ENCODE measurements at regions not wholly inside any gene's neighbourhood (a gene's known extent, or its start where the extent isn't known, plus 50 kb on each side); places are given as distances from the start of the nearest gene placed in this dataset.

DNA sequence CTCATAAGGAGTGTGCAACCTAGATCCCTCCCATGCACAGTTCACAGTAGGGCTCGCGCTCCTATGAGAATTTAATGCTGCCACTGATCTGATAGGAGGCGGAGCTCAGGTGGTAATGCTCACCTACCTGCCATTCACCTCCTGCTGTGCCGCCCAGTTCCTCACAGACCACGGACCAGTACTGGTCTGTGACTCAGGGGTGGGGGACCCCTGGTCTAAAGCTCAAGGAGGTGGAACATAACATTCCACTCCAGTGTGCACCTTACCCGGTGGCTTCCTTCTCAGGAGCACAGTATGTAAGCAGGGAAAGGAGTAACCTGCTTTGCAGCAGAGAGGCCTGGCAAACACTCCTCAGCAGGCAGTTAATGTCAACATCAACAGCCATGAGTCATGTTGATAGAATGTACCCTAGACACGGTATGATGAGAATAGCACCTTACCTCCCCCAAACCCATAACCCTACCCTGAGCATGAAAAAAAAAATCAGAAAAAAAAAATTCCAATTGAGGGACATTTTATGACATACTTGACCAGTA is 273.5 kb downstream of the FGFR2 start:
- Histone ChIP-seq H3K36me3 (replicated peaks in 1 of 2; ENCODE audit: control insufficient read depth in 1 of 2, insufficient read depth in 2 of 2, low read length in 1 of 2) (no peaks in the 10 kb centered on the region), H3K27ac (ENCODE audit: low read depth in 2 of 2, low read length in 1 of 2) (no peak overlapping the region), H3K4me1 (ENCODE audit: control insufficient read depth in 1 of 2, insufficient read depth in 2 of 2, low read depth in 1 of 2, low read length in 1 of 2) (no peaks in the 10 kb centered on the region), H3K9me3 (no peaks in the 10 kb centered on the region), H3F3A (replicated peaks; ENCODE audit: insufficient read depth) (no peaks in the 10 kb centered on the region), H3K79me2 (ENCODE audit: insufficient read depth) (no peaks in the 10 kb centered on the region), H3K4me2 (no peak overlapping the region), H2AFZ (ENCODE audit: low read depth) (no peak overlapping the region), H3K9ac (no peak overlapping the region), H3K9me2 (no peaks in the 10 kb centered on the region), H3K27me3 (ENCODE audit: insufficient read depth) (no peaks in the 10 kb centered on the region), H3K4me3 (ENCODE audit: low read depth in 2 of 2, low read length in 1 of 2) (no peak overlapping the region), H4K20me1 (ENCODE audit: insufficient read depth) (no peaks in the 10 kb centered on the region)
- CTCF ChIA-PET, result no interaction called here
- 42% methylated on average over 6 of the region's 7 CpGs for WGBS (ENCODE audit: low lambda C conversion rate)
- DNase-seq, result no peak
- TF ChIP-seq GABPA (IDR thresholded peaks at IDR 0.05; ENCODE audit: low read depth), result no peak
- TF ChIP-seq TAF1 (IDR thresholded peaks at IDR 0.05; ENCODE audit: borderline replicate concordance, low read depth, low read length), result no peak
- TF ChIP-seq FOXJ3 (CRISPR knock-in tag; IDR thresholded peaks at IDR 0.05), result no peak
- TF ChIP-seq RCOR1 (IDR thresholded peaks at IDR 0.05; ENCODE audit: low read length), result no peak
- no peak for TF ChIP-seq POLR2AphosphoS5 (IDR thresholded peaks at IDR 0.05; ENCODE audit: low read depth, low read length)
- TF ChIP-seq FOXM1 (IDR thresholded peaks at IDR 0.05; ENCODE audit: low read depth), result no peak
- TF ChIP-seq, protein P1, sequence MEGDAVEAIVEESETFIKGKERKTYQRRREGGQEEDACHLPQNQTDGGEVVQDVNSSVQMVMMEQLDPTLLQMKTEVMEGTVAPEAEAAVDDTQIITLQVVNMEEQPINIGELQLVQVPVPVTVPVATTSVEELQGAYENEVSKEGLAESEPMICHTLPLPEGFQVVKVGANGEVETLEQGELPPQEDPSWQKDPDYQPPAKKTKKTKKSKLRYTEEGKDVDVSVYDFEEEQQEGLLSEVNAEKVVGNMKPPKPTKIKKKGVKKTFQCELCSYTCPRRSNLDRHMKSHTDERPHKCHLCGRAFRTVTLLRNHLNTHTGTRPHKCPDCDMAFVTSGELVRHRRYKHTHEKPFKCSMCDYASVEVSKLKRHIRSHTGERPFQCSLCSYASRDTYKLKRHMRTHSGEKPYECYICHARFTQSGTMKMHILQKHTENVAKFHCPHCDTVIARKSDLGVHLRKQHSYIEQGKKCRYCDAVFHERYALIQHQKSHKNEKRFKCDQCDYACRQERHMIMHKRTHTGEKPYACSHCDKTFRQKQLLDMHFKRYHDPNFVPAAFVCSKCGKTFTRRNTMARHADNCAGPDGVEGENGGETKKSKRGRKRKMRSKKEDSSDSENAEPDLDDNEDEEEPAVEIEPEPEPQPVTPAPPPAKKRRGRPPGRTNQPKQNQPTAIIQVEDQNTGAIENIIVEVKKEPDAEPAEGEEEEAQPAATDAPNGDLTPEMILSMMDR (IDR thresholded peaks at IDR 0.05), result no peak
- TF ChIP-seq TCF12 (IDR thresholded peaks at IDR 0.05), result no peak
- TF ChIP-seq, protein P2, sequence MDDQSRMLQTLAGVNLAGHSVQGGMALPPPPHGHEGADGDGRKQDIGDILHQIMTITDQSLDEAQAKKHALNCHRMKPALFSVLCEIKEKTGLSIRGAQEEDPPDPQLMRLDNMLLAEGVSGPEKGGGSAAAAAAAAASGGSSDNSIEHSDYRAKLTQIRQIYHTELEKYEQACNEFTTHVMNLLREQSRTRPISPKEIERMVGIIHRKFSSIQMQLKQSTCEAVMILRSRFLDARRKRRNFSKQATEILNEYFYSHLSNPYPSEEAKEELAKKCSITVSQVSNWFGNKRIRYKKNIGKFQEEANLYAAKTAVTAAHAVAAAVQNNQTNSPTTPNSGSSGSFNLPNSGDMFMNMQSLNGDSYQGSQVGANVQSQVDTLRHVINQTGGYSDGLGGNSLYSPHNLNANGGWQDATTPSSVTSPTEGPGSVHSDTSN (IDR thresholded peaks at IDR 0.05), result no peak
- TF ChIP-seq, protein P3, sequence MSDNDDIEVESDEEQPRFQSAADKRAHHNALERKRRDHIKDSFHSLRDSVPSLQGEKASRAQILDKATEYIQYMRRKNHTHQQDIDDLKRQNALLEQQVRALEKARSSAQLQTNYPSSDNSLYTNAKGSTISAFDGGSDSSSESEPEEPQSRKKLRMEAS (IDR thresholded peaks at IDR 0.05; ENCODE audit: low read depth), result no peak
- no peak for TF ChIP-seq EP300 (IDR thresholded peaks at IDR 0.05; ENCODE audit: borderline replicate concordance in 1 of 2, low read depth in 1 of 2, low read length in 1 of 2)
- TF ChIP-seq CHD2 (IDR thresholded peaks at IDR 0.05; ENCODE audit: low read length, partially characterized antibody), result no peak
- POLR2A ChIA-PET, result no interaction called here

DNA sequence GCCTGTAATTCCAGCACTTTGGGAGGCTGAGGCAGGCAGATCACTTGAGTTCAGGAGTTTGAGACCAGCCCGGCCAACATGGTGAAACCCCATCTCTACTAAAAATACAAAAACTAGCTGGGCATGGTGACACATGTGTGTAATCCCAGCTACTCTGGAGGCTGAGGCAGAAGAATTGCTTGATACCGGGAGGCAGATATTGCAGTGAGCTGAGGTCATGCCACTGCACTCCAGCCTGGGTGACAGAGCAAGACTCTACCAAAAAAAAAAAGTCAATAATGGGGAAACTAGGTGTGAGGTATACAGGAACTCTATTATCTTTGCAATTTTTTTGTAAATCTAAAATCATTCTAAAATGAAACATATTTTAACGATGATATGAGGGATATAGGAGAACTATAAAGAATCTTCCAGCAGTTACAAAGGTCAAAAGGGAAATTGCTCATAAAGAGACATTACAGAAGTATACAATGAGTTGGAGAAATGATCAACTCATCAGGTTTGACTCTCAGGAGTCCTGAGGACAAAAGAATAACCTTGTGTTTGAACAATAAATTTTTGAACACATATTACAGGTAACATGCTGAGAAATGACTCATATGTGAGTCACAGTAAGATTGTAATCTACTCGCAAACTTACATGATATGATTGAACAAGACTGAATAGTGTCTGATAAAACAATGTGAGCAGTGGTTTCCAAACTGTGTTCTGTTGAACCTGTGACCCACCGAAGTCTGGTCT is 272.6 kb downstream of the FGFR2 start:
- CTCF ChIA-PET, result no interaction called here
- Histone ChIP-seq H2AFZ (ENCODE audit: low read depth) (no peak overlapping the region), H4K20me1 (ENCODE audit: insufficient read depth) (no peaks in the 10 kb centered on the region), H3F3A (replicated peaks; ENCODE audit: insufficient read depth) (no peaks in the 10 kb centered on the region), H3K9ac (no peak overlapping the region), H3K79me2 (ENCODE audit: insufficient read depth) (no peaks in the 10 kb centered on the region), H3K4me2 (no peak overlapping the region), H3K9me3 (no peaks in the 10 kb centered on the region), H3K27me3 (ENCODE audit: insufficient read depth) (no peaks in the 10 kb centered on the region), H3K4me3 (ENCODE audit: low read depth in 2 of 2, low read length in 1 of 2) (no peak overlapping the region), H3K27ac (ENCODE audit: low read depth in 2 of 2, low read length in 1 of 2) (no peak overlapping the region), H3K9me2 (no peaks in the 10 kb centered on the region), H3K36me3 (replicated peaks in 1 of 2; ENCODE audit: control insufficient read depth in 1 of 2, insufficient read depth in 2 of 2, low read length in 1 of 2) (no peaks in the 10 kb centered on the region), H3K4me1 (ENCODE audit: control insufficient read depth in 1 of 2, insufficient read depth in 2 of 2, low read depth in 1 of 2, low read length in 1 of 2) (no peaks in the 10 kb centered on the region)
- no peak for DNase-seq
- POLR2A ChIA-PET, result no interaction called here
- WGBS (ENCODE audit: low lambda C conversion rate), result 39% methylated on average over 5 of the region's 5 CpGs
- TF ChIP-seq RFX5 (IDR thresholded peaks at IDR 0.05; ENCODE audit: low read length) (no peak), FOSL2 (IDR thresholded peaks at IDR 0.05; ENCODE audit: borderline replicate concordance, low read depth) (no peak), TCF12 (IDR thresholded peaks at IDR 0.05) (no peak)
- TF ChIP-seq, protein P4, sequence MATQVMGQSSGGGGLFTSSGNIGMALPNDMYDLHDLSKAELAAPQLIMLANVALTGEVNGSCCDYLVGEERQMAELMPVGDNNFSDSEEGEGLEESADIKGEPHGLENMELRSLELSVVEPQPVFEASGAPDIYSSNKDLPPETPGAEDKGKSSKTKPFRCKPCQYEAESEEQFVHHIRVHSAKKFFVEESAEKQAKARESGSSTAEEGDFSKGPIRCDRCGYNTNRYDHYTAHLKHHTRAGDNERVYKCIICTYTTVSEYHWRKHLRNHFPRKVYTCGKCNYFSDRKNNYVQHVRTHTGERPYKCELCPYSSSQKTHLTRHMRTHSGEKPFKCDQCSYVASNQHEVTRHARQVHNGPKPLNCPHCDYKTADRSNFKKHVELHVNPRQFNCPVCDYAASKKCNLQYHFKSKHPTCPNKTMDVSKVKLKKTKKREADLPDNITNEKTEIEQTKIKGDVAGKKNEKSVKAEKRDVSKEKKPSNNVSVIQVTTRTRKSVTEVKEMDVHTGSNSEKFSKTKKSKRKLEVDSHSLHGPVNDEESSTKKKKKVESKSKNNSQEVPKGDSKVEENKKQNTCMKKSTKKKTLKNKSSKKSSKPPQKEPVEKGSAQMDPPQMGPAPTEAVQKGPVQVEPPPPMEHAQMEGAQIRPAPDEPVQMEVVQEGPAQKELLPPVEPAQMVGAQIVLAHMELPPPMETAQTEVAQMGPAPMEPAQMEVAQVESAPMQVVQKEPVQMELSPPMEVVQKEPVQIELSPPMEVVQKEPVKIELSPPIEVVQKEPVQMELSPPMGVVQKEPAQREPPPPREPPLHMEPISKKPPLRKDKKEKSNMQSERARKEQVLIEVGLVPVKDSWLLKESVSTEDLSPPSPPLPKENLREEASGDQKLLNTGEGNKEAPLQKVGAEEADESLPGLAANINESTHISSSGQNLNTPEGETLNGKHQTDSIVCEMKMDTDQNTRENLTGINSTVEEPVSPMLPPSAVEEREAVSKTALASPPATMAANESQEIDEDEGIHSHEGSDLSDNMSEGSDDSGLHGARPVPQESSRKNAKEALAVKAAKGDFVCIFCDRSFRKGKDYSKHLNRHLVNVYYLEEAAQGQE (IDR thresholded peaks at IDR 0.05; ENCODE audit: low read depth, low read length), result no peak
- TF ChIP-seq, protein P1 (IDR thresholded peaks at IDR 0.05), result no peak
- TF ChIP-seq, protein P5, sequence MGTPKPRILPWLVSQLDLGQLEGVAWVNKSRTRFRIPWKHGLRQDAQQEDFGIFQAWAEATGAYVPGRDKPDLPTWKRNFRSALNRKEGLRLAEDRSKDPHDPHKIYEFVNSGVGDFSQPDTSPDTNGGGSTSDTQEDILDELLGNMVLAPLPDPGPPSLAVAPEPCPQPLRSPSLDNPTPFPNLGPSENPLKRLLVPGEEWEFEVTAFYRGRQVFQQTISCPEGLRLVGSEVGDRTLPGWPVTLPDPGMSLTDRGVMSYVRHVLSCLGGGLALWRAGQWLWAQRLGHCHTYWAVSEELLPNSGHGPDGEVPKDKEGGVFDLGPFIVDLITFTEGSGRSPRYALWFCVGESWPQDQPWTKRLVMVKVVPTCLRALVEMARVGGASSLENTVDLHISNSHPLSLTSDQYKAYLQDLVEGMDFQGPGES (IDR thresholded peaks at IDR 0.05; ENCODE audit: low read depth, low read length), result no peak

Measured in SK-N-SH (cell line).